ENCODE measurements at regions not wholly inside any gene's neighbourhood (a gene's known extent, or its start where the extent isn't known, plus 50 kb on each side); places are given as distances from the start of the nearest gene placed in this dataset.

- no peak overlapping the region for H3K4me3 Mint-ChIP-seq (ENCODE audit: unreplicated experiment)
- H3K27me3 Mint-ChIP-seq (ENCODE audit: unreplicated experiment), result peaks cover 8% of the 10 kb centered on the region
- no peak for TF ChIP-seq CTCF (IDR thresholded peaks at IDR 0.05; ENCODE audit: unreplicated experiment)
Measured at GRCh38 chr18:79596446-79597175, 83.0 kb upstream of the CTDP1 start.

GRCh38 chr18:79597176-79597830 lies 82.3 kb upstream of the CTDP1 start:
- Mint-ChIP-seq H3K4me1 (ENCODE audit: unreplicated experiment) (peaks cover 37% of the 10 kb centered on the region), H3K36me3 (ENCODE audit: low read depth, unreplicated experiment) (peaks cover 7% of the 10 kb centered on the region), H3K27ac (ENCODE audit: unreplicated experiment) (no peak overlapping the region)

More at GRCh38 chr18:79596446-79597175, 83.0 kb upstream of the CTDP1 start:
- no peak for DNase-seq (ENCODE audit: low spot score)
- Mint-ChIP-seq H3K27ac (ENCODE audit: unreplicated experiment) (peak overlapping the region; percentile 31), H3K9me3 (ENCODE audit: unreplicated experiment) (peaks cover 4% of the 10 kb centered on the region), H3K4me1 (ENCODE audit: unreplicated experiment) (peaks cover 37% of the 10 kb centered on the region), H3K36me3 (ENCODE audit: low read depth, unreplicated experiment) (peaks cover 7% of the 10 kb centered on the region)

GRCh38 chr18:79597831-79598632 lies 81.6 kb upstream of the CTDP1 start:
- Mint-ChIP-seq H3K27ac (ENCODE audit: unreplicated experiment) (no peak overlapping the region), H3K27me3 (ENCODE audit: unreplicated experiment) (peaks cover 13% of the 10 kb centered on the region), H3K4me1 (ENCODE audit: unreplicated experiment) (peaks cover 44% of the 10 kb centered on the region), H3K9me3 (ENCODE audit: unreplicated experiment) (no peaks in the 10 kb centered on the region), H3K36me3 (ENCODE audit: low read depth, unreplicated experiment) (peaks cover 4% of the 10 kb centered on the region), H3K4me3 (ENCODE audit: unreplicated experiment) (no peak overlapping the region)
- DNase-seq (ENCODE audit: low spot score), result no peak
- TF ChIP-seq CTCF (IDR thresholded peaks at IDR 0.05; ENCODE audit: unreplicated experiment), result no peak

More at GRCh38 chr18:79597176-79597830, 82.3 kb upstream of the CTDP1 start:
- no peak for TF ChIP-seq CTCF (IDR thresholded peaks at IDR 0.05; ENCODE audit: unreplicated experiment)
- DNase-seq (ENCODE audit: low spot score), result no peak
- H3K27me3 Mint-ChIP-seq (ENCODE audit: unreplicated experiment), result peaks cover 9% of the 10 kb centered on the region
- no peak overlapping the region for H3K4me3 Mint-ChIP-seq (ENCODE audit: unreplicated experiment)
- H3K9me3 Mint-ChIP-seq (ENCODE audit: unreplicated experiment), result peaks cover 4% of the 10 kb centered on the region

GRCh38 chr18:79598633-79599175 lies 80.9 kb upstream of the CTDP1 start:
- Mint-ChIP-seq H3K4me1 (ENCODE audit: unreplicated experiment) (peaks cover 46% of the 10 kb centered on the region), H3K27ac (ENCODE audit: unreplicated experiment) (no peak overlapping the region), H3K9me3 (ENCODE audit: unreplicated experiment) (no peaks in the 10 kb centered on the region), H3K36me3 (ENCODE audit: low read depth, unreplicated experiment) (peaks cover 4% of the 10 kb centered on the region), H3K27me3 (ENCODE audit: unreplicated experiment) (peaks cover 14% of the 10 kb centered on the region), H3K4me3 (ENCODE audit: unreplicated experiment) (no peak overlapping the region)
- DNase-seq (ENCODE audit: low spot score), result no peak
- TF ChIP-seq CTCF (IDR thresholded peaks at IDR 0.05; ENCODE audit: unreplicated experiment), result no peak

Data from endothelial cell (in vitro differentiated cells).